Esophagus muscularis mucosa (tissue), 4 donors: ENCODE measurements at regions not wholly inside any gene's neighbourhood (a gene's known extent, or its start where the extent isn't known, plus 50 kb on each side); places are given as distances from the start of the nearest gene placed in this dataset.

ENCODE experiments used
- CTCF ChIP-seq, 3 experiments: fragments of 200-600 bp in 2 of 3; fragments of 450-650 bp in 1 of 3; sonication (generic) in 2 of 3; IDR thresholded peaks; one replicate each; pipeline ENCODE4 v1.5.1; 2017 to 2019; ENCODE audit warnings: antibody characterized with exemption in 3 of 3, mild to moderate bottlenecking in 2 of 3, moderate library complexity in 1 of 3
- EP300 ChIP-seq: sonication (generic); formaldehyde crosslinking; IDR thresholded peaks from one replicate; pipeline ENCODE4 v1.6.1; 2017; ENCODE audit warnings: antibody characterized with exemption
- POLR2A ChIP-seq: fragments of 450-650 bp; IDR thresholded peaks from one replicate; pipeline ENCODE4 v1.6.1; 2017; ENCODE audit warnings: antibody characterized with exemption, moderate library complexity, mild to moderate bottlenecking, low read depth
- POLR2AphosphoS5 ChIP-seq, 2 donors: sonication (generic); formaldehyde crosslinking; IDR thresholded peaks; one replicate each; pipeline ENCODE4 v1.6.1; 2017; ENCODE audit warnings: antibody characterized with exemption in 2 of 2

GRCh38 chr12:31832740-31833729 is 104.2 kb upstream of the AMN1 start:
- TF ChIP-seq POLR2A (no peak), CTCF (IDR thresholded peaks at IDR 0.05) (no peak), POLR2AphosphoS5 (IDR thresholded peaks at IDR 0.05) (no peak), EP300 (no peak)
